ENCODE measurements at regions not wholly inside any gene's neighbourhood (a gene's known extent, or its start where the extent isn't known, plus 50 kb on each side); places are given as distances from the start of the nearest gene placed in this dataset.

- TF ChIP-seq CTCF (IDR thresholded peaks at IDR 0.05) (no peak), EP300 (IDR thresholded peaks at IDR 0.05) (no peak)
Measured at GRCh38 chr14:55508676-55509075, 68.3 kb upstream of the TBPL2 start.

Data from esophagus muscularis mucosa (tissue), 3 donors.